ENCODE measurements at regions not wholly inside any gene's neighbourhood (a gene's known extent, or its start where the extent isn't known, plus 50 kb on each side); places are given as distances from the start of the nearest gene placed in this dataset.

GRCh38 chr5:23718564-23718963 is 211.2 kb downstream of the PRDM9 start:
- H3K36me3 ChIP-seq (ENCODE audit: insufficient read depth, low read length), result no peaks in the 10 kb centered on the region
- H3K9me3 ChIP-seq (ENCODE audit: insufficient read depth, low read depth, low read length), result no peaks in the 10 kb centered on the region
- no peak overlapping the region for H3K9ac ChIP-seq (ENCODE audit: low read depth, low read length, poor library complexity, severe bottlenecking)
- H3K9me2 ChIP-seq (replicated peaks; ENCODE audit: low read depth, low read length), result no peaks in the 10 kb centered on the region; the same call in 1 of the 2 replicates
- no peaks in the 10 kb centered on the region for H3K4me1 ChIP-seq (ENCODE audit: insufficient read depth, low read length, poor library complexity, severe bottlenecking)
- no peaks in the 10 kb centered on the region for H3K27me3 ChIP-seq (ENCODE audit: insufficient read depth, low read length, poor library complexity, severe bottlenecking)
- H4K20me1 ChIP-seq (ENCODE audit: insufficient read depth, low read length, poor library complexity, severe bottlenecking), result no peaks in the 10 kb centered on the region
- H3F3A ChIP-seq (ENCODE audit: low read depth), result no peaks in the 10 kb centered on the region
- no peaks in the 10 kb centered on the region for H3K79me2 ChIP-seq (ENCODE audit: insufficient read depth, low read length)
- no peak for TF ChIP-seq CTCF (conservative IDR thresholded peaks at IDR 0.05; ENCODE audit: low read length)
- no peak for TF ChIP-seq EZH2phosphoT487 (IDR thresholded peaks at IDR 0.05; ENCODE audit: borderline replicate concordance)
- no peak overlapping the region for H3K4me2 ChIP-seq (ENCODE audit: low read depth, low read length, poor library complexity, severe bottlenecking)
- H2AFZ ChIP-seq (ENCODE audit: low read length), result no peak overlapping the region
- no peak overlapping the region for H3K4me3 ChIP-seq (ENCODE audit: low read length, poor library complexity, severe bottlenecking)

DNA sequence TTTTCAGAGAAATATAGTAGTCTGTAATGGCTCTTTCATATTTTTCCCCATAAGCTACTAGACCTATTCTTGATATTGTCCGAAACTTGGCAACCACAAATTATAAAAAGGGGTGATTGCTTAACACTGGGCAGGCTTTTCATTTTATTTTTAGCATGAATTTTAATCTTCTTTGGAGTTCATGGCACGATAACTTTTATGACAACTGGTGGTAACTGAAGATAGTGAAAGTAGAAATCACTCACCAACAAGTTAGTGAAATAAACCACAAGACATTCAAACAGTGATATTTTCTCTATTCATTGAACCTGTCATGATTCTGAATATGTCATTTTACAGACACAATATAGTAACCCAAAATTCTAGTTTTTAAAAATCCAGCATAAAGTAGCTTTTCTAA is 213.9 kb downstream of the PRDM9 start:
- no peaks in the 10 kb centered on the region for H3K27me3 ChIP-seq (ENCODE audit: insufficient read depth, low read length, poor library complexity, severe bottlenecking)
- H3K4me2 ChIP-seq (ENCODE audit: low read depth, low read length, poor library complexity, severe bottlenecking), result no peak overlapping the region
- no peak overlapping the region for H3K9ac ChIP-seq (ENCODE audit: low read depth, low read length, poor library complexity, severe bottlenecking)
- no peaks in the 10 kb centered on the region for H3F3A ChIP-seq (ENCODE audit: low read depth)
- no peaks in the 10 kb centered on the region for H3K9me3 ChIP-seq (ENCODE audit: insufficient read depth, low read depth, low read length)
- H3K4me3 ChIP-seq (ENCODE audit: low read length, poor library complexity, severe bottlenecking), result no peak overlapping the region
- no peak for TF ChIP-seq EZH2phosphoT487 (IDR thresholded peaks at IDR 0.05; ENCODE audit: borderline replicate concordance)
- no peak for TF ChIP-seq CTCF (conservative IDR thresholded peaks at IDR 0.05; ENCODE audit: low read length)
- no peak overlapping the region for H2AFZ ChIP-seq (ENCODE audit: low read length)
- H4K20me1 ChIP-seq (ENCODE audit: insufficient read depth, low read length, poor library complexity, severe bottlenecking), result no peaks in the 10 kb centered on the region
- H3K36me3 ChIP-seq (ENCODE audit: insufficient read depth, low read length), result no peaks in the 10 kb centered on the region
- H3K9me2 ChIP-seq (replicated peaks; ENCODE audit: low read depth, low read length), result no peaks in the 10 kb centered on the region
- H3K79me2 ChIP-seq (ENCODE audit: insufficient read depth, low read length), result no peaks in the 10 kb centered on the region
- no peaks in the 10 kb centered on the region for H3K4me1 ChIP-seq (ENCODE audit: insufficient read depth, low read length, poor library complexity, severe bottlenecking)

GRCh38 chr5:23727271-23727670 is 219.9 kb downstream of the PRDM9 start:
- Histone ChIP-seq H3K9me2 (replicated peaks; ENCODE audit: low read depth, low read length) (no peaks in the 10 kb centered on the region), H3K4me2 (ENCODE audit: low read depth, low read length, poor library complexity, severe bottlenecking) (no peak overlapping the region), H4K20me1 (ENCODE audit: insufficient read depth, low read length, poor library complexity, severe bottlenecking) (no peaks in the 10 kb centered on the region), H2AFZ (ENCODE audit: low read length) (no peak overlapping the region), H3F3A (ENCODE audit: low read depth) (no peaks in the 10 kb centered on the region), H3K27me3 (ENCODE audit: insufficient read depth, low read length, poor library complexity, severe bottlenecking) (no peaks in the 10 kb centered on the region), H3K36me3 (ENCODE audit: insufficient read depth, low read length) (no peaks in the 10 kb centered on the region), H3K79me2 (ENCODE audit: insufficient read depth, low read length) (no peaks in the 10 kb centered on the region), H3K4me3 (ENCODE audit: low read length, poor library complexity, severe bottlenecking) (no peak overlapping the region), H3K4me1 (ENCODE audit: insufficient read depth, low read length, poor library complexity, severe bottlenecking) (no peaks in the 10 kb centered on the region), H3K9ac (ENCODE audit: low read depth, low read length, poor library complexity, severe bottlenecking) (no peak overlapping the region), H3K9me3 (ENCODE audit: insufficient read depth, low read depth, low read length) (no peaks in the 10 kb centered on the region)
- TF ChIP-seq EZH2phosphoT487 (IDR thresholded peaks at IDR 0.05; ENCODE audit: borderline replicate concordance) (no peak), CTCF (conservative IDR thresholded peaks at IDR 0.05; ENCODE audit: low read length) (no peak)

Measured in Loucy (cell line).